NCI-H1092 treated with DMSO at 0.1 percent for 48 hours (cell line): ENCODE measurements at regions not wholly inside any gene's neighbourhood (a gene's known extent, or its start where the extent isn't known, plus 50 kb on each side); places are given as distances from the start of the nearest gene placed in this dataset.
A peak's percentile ranks its signal among the peaks of the same experiment; 100 is the strongest.
"Not testable (repeated sequence)": the region's sequence is repeated elsewhere in the genome, so short reads cannot be mapped to it uniquely, and the experiment has no call there.

ENCODE experiments used
- DNase-seq: peaks from one replicate; lab custom pipeline; 2025; lab: John Stamatoyannopoulos, UW

DNA sequence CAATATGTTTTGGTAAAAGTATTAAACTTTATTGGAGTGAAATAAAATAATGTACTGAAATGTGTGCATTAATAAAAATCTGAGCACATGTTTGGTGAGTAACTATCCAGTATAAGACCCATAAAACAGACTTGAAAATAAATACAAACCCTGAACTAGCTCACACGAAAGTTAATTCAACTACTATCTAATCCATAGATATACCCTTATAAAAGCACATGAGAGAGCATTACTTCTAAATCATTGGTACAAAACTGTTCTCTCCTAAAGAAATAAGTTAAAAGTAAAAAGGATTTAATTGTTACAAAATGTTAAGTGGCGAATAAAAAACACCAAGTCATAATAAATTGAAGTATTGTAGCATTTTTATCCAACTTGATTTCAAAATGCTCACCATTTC lies 295.6 kb downstream of the PTPRC start:
- no peak for DNase-seq

DNA sequence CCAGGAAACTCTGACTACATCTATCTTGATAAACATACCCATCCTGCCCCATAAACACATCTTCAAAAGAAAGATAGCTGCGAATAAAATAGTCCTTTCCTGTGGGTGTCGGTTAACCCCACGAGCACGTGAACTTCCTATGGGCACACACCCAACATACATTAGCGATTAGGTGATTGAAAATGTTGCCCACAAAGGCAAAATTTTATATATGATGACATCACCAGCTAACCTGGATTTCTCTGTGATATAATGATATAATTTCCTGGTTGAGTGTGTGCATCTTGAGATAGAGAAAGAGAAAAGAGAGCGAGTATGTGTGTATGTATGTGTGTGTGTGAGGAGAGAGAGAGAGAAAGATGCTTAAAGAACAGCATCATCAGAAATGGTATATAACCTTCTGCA lies 296.1 kb downstream of the PTPRC start:
- DNase-seq = no peak

DNA sequence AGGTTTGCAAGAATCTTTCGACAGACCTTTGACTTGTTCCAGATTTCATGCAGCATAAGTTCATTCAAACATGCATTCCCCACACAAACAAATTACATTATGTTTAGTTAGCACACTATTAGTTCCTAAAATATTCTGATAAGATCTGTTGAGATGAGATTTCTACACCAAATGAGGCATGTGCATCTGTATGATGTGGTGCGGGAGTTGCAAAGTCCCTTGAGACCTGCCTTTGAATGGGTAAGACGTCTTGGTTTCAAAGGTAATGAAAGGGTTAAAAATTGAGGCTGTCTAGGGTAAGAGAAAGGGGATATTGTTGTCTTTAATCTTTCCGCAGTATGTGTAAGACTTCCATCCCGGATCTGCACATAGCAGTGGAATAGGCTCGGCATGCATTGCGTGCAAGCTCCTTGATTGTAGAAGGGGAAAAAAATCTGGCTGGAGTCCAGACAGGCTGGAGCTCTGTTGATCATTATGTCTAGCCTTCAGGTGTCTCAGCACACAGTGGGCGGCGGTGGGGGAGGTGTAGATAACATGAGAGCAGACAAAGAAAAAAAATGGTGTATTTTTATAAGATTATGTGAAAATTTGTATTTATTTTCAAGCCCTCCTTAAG lies 296.6 kb downstream of the PTPRC start:
- peak; percentile 76 for DNase-seq

GRCh38 chr1:198936371-198937083 lies 297.7 kb downstream of the PTPRC start:
- peak; percentile 15 for DNase-seq

DNA sequence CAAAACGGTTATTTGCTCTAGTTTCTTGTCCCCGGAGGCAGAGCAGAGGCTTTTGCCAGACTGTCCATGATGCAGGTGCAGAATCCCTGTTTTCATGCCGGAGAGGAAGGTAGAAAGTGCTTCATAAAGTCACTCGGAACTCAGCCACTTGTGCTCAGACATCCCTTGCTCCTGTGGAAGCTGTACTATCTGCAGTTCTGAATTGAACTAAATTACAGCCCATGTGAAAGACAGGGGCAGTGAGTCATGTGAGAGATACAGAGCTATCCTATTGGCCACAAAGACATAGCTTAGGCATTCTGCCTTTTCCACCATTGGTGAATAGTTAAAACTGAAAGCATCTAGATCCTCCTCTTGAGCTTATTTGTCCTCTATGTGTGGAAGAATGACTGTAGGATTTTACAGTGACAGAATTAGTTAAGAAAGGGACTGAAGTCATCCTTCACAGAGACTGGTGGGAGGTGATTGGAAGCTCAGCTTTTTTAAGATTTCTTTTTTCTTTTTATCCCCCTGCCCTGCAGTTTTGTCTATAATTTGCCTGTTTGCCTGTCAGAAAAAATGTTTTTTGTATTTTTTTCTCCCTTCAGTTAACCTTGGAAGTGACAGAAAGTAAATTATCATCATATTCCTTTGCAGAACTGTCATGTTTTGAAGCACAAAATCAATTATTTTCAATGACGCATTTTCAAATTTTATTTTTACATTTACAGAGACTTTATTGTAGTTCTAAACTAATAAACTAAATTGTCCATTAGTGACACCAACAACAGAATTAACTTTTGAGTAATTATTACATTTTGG lies 298.6 kb downstream of the PTPRC start:
- DNase-seq = peak; percentile 25

DNA sequence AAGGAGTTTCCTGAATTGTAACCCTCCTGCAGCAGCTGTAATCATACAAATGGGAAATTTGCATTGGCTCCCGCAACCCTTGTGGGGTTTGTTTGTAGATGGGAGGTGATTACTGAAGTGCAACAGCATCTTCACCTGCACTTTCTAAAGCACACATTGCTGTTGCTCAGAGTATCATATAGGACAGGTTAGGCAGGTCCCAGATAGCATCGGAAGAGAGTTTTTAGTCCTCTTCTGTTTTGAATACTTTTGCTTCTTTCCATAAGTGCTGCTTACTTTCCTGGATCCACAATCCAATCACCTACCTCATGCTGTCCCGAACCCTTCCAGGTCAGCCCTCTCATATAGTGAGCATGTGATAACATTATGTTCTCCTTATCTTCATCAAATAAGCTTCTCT lies 300.4 kb downstream of the PTPRC start:
- no peak for DNase-seq

- no peak for DNase-seq
Measured at GRCh38 chr1:198939956-198940355, 301.1 kb downstream of the PTPRC start.

GRCh38 chr1:198942466-198942865 lies 303.6 kb downstream of the PTPRC start:
- no peak for DNase-seq

DNA sequence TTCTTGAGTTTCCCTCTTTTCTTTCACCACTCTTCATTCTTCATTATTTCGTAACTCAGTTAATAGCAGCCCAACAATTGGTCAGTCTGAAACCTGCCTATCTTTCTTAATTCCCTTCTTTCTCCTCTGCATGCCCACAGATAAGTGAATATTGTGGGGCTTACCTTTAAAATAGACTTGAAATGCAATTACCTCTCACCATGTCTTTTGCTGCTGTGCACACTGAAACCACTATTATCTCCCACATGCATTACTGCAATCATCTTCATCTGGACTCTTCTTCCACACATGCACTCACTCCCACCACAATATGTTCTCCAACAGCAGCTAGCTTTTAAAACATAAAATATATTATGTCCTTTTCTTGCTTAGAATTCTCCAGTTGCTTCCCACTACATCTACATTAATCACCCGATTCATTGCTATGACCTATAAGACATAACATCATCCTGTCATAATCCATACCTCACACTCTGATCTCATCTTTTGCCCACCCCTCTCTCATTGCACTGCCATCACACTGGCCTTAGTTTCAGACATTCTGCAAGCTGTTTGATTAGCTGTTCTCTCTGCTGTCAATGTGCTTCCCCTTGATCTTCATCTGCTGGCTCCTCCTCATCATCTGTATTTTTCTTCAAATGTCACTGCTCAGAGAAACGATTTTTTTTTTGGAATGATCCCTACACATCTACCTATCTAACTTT lies 304.8 kb downstream of the PTPRC start:
- DNase-seq = no peak

- DNase-seq = no peak
Measured at GRCh38 chr1:198947456-198947855, 308.6 kb downstream of the PTPRC start.

GRCh38 chr1:198948895-198949659 lies 310.2 kb downstream of the PTPRC start:
- no peak for DNase-seq

DNA sequence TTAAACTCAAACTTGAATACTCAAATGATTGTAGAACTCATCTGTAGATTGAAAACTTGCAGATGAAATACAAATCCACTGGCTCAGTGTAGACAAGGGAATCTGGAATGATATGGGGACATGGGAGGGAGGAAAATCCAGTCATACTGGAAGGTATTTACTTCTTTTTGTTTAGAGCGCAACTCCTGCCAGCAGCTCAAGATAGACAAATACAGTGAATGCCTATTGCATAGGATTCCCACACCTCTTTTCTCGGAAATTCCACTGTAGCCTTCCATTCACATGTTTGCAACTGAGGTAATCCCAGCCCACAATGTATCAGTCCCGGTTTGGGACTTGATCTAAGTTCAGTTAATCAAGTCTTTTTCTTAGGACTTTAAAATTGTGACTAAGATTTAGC lies 311.2 kb downstream of the PTPRC start:
- DNase-seq = no peak

DNA sequence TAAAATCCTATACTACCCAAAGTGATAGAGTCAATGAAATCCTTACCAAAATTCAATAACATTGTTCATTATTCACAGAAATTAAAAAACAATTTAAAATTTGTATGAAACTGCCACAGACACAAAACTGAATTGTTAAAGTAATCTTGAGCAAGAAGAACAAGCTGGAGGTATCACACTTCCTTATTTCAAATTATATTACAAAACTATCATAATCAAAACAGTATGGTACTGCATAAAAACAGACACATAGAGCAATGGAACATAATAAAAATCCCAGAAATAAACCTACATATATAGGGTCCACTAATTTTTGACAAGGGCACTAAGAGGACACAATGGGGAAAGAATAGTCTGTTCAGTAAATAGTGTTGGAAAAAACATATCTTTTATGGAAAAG lies 316.2 kb downstream of the PTPRC start:
- DNase-seq = no peak

DNA sequence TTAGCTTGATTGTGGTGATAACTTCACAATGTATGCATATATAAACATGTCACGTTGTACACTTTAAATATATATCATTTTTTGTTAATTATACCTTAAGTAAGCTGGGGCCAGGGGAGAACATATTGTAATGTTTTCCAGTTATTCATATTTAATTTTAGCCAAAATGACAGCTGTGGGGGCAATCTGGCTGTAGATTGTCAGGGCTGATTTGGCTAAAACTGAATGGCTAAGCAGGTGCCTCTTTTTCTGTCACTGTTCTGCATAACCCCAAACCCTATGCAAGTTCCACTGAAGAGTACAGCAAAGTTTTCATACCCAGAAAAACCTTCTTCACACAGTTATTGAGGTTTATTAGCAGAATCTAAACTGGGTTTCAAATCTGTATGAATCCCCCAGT lies 318.2 kb downstream of the PTPRC start:
- no peak for DNase-seq

GRCh38 chr1:198959032-198959431 lies 320.2 kb downstream of the PTPRC start:
- DNase-seq = no peak

DNA sequence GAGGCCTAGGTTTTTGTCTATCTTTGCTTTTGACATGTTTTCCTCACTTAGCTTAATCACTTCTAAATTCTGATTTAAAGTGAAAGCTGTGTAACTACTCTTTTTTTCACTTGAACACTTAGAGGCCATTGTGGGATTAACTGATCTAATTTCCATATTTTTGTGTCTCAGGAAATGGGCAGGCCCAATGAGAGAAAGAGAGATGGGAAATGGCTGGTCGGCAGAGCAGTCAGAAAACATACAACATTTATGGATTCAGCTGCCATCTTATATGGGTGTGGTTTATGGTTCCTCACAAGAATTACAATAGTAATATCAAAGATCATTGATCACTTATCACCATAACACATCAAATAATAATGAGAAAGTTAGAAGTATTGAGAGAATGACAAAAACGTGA lies 320.8 kb downstream of the PTPRC start:
- DNase-seq = no peak

GRCh38 chr1:198963796-198964195 lies 325.0 kb downstream of the PTPRC start:
- not testable (repeated sequence) for DNase-seq

DNA sequence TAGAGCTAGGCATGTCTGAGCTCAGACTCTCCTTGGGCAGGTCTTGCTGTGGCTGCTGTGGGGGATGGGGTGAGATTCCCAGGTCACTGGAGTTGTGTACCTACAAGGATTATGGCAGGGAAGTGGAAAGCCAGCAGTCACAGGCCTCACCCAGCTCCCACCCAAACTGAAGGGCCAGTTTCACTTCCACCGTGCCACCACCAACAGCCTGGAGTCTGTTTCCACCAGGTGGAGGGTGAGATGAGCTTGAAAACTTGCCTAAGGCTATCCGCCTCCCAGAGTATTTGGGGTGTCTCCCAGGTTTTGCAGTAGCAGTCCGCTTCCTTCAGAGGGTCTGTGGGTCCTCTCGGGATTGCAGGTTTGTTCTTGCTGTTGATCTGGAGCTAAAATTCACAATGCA lies 327.7 kb downstream of the PTPRC start:
- no peak for DNase-seq

- DNase-seq = no peak
Measured at GRCh38 chr1:198967566-198967965, 328.7 kb downstream of the PTPRC start.

DNA sequence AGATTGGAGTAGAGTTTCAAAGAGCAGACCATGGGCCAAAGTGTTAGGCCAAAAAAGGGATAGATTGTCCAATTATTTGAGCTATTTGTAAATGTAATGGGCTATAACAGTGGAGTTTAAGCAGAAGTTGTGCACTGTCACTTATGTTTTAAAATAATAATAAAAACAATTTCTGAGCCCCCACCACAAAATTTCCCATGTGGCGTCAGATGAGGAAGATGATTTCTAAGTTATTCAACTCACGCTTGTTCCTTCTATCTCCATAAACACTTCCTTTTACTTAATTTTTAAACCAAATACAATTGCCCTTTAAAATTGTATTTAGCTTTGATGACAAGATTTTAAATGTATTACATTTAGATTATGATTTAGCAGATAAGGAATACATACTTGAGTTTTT lies 330.0 kb downstream of the PTPRC start:
- DNase-seq = no peak

DNA sequence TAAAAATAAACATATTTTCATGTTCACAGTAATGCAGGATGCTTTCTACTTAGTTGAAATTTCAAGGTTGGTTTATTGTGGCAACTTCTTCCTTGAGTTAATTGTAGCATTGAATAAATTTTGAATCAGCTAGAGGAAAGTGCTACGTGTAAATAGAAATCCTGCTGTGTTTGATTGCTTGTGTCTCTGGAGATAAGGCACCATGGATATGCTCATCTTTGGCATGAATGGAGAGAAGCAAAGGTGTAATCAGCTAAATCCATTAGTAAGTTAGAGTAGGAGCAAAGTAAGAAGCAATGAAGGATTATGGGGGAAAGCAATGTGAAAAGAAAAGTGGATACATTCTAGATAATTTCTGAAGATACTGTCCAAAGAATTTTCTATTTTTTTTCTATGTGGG lies 331.1 kb downstream of the PTPRC start:
- no peak for DNase-seq

- DNase-seq = no peak
Measured at GRCh38 chr1:198970916-198971315, 332.1 kb downstream of the PTPRC start.
